ENCODE measurements at regions not wholly inside any gene's neighbourhood (a gene's known extent, or its start where the extent isn't known, plus 50 kb on each side); places are given as distances from the start of the nearest gene placed in this dataset.

- TF ChIP-seq, protein P1, sequence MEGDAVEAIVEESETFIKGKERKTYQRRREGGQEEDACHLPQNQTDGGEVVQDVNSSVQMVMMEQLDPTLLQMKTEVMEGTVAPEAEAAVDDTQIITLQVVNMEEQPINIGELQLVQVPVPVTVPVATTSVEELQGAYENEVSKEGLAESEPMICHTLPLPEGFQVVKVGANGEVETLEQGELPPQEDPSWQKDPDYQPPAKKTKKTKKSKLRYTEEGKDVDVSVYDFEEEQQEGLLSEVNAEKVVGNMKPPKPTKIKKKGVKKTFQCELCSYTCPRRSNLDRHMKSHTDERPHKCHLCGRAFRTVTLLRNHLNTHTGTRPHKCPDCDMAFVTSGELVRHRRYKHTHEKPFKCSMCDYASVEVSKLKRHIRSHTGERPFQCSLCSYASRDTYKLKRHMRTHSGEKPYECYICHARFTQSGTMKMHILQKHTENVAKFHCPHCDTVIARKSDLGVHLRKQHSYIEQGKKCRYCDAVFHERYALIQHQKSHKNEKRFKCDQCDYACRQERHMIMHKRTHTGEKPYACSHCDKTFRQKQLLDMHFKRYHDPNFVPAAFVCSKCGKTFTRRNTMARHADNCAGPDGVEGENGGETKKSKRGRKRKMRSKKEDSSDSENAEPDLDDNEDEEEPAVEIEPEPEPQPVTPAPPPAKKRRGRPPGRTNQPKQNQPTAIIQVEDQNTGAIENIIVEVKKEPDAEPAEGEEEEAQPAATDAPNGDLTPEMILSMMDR (IDR thresholded peaks at IDR 0.05; ENCODE audit: low read length): peak; percentile 73
- no peak for TF ChIP-seq EZH2 (optimal IDR thresholded peaks at IDR 0.05; ENCODE audit: low read depth, low read length)
- TF ChIP-seq EZH2phosphoT487 (IDR thresholded peaks at IDR 0.05; ENCODE audit: low read length): no peak
Measured at GRCh38 chr3:124351430-124352148, 359.7 kb upstream of the ROPN1 start.
